ENCODE measurements at regions not wholly inside any gene's neighbourhood (a gene's known extent, or its start where the extent isn't known, plus 50 kb on each side); places are given as distances from the start of the nearest gene placed in this dataset.
A peak's percentile ranks its signal among the peaks of the same experiment; 100 is the strongest.

DNA sequence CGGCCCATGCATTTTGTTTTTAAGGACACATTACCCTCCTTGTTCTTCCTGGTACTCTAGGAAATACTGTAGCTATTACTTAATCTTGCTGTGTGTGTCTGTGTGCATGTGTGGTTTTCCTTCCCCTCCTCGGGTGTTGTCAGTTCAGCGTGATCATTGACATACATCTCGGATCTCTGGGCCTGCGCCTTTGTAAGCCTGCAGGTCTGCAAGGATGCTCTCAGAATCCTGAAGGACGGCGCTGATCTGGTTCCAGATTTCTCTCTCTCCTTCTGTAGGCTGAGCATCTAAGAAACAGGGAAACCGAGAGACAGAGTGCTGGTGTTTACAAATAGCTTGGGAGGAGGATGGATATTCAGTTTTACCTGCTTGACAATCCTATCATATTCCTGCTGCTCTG lies 100.2 kb downstream of the CYRIA start:
- TF ChIP-seq, protein P1, sequence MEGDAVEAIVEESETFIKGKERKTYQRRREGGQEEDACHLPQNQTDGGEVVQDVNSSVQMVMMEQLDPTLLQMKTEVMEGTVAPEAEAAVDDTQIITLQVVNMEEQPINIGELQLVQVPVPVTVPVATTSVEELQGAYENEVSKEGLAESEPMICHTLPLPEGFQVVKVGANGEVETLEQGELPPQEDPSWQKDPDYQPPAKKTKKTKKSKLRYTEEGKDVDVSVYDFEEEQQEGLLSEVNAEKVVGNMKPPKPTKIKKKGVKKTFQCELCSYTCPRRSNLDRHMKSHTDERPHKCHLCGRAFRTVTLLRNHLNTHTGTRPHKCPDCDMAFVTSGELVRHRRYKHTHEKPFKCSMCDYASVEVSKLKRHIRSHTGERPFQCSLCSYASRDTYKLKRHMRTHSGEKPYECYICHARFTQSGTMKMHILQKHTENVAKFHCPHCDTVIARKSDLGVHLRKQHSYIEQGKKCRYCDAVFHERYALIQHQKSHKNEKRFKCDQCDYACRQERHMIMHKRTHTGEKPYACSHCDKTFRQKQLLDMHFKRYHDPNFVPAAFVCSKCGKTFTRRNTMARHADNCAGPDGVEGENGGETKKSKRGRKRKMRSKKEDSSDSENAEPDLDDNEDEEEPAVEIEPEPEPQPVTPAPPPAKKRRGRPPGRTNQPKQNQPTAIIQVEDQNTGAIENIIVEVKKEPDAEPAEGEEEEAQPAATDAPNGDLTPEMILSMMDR (IDR thresholded peaks at IDR 0.05; ENCODE audit: low read depth, low read length): no peak
- DNase-seq (ENCODE audit: extremely low read depth, low read depth): no peak

DNA sequence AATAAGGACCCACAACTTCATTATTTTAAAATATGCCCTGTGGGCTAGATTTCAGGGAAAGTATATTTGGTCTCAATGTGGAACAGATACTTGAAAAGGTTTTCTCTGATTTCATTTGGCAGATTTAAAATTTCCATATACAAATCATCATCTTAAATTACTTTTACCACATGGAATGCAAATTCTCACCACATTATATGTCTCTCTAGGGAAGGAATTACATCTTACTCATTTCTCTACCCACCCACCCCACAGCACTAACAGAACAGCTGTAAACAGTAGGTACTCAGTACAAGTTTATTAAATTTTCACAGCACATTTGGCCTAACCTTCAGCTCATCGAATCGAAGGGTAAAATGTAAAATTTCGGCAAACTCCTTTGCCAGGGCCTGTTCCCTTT lies 104.0 kb downstream of the CYRIA start:
- DNase-seq (ENCODE audit: extremely low read depth, low read depth): no peak
- TF ChIP-seq, protein P1 (IDR thresholded peaks at IDR 0.05; ENCODE audit: low read depth, low read length): no peak

DNA sequence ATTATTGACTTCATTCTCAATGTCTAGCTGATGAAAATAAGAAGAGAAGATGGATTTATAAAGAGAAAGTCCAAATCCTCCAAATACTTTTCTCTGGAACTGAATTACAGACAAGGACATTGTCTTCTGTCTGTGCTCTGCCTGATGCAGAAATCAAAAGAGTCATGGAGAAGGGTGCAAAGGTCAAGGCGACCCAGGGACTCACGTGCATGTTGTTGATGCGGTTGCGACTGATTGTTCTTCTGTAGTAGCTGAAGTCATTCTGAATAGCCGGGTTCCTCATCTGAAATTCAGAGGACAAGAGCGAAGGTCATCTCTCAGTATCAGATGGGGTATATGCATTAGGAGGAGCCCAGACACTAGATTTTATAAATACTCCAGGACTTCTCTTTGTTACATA lies 104.4 kb downstream of the CYRIA start:
- DNase-seq (ENCODE audit: extremely low read depth, low read depth): no peak
- TF ChIP-seq, protein P1 (IDR thresholded peaks at IDR 0.05; ENCODE audit: low read depth, low read length): no peak

DNA sequence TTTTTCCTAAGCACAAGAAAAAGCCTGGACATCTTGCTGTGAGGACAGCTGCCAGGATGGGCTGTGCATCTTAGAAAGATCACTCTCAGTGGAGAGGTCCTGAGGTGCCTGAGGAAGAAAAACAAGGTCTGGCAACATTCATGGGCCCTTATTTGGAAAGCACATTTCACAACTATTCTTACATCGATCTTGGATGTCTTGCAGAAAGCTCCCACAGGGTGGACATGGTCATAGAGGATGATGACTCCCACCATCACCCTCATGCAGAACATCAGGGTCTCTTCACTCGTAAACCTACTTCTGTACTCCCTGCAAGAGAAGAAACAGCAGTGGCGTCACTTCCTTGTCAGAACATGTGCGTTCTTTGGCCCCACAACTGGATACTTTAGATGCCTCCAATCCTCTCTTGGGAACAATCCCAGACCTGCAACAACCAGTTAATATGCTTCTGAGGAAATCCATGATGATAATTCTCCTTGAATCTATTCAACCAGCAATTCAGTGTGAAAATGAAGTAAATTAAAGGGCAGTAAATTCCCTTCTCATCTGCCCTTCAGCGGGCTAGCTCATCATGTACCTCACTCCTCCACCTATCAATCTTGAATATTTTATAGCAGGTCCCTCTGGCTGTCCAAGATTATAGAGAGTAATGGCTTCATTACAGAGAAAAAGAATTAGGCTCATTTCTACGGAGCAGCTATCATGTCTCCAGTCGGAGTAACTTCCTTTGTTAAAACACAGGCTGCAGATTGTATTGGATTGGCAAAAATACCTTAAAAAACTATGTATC lies 106.2 kb downstream of the CYRIA start:
- DNase-seq (ENCODE audit: extremely low read depth, low read depth): no peak
- TF ChIP-seq, protein P1 (IDR thresholded peaks at IDR 0.05; ENCODE audit: low read depth, low read length): no peak

DNA sequence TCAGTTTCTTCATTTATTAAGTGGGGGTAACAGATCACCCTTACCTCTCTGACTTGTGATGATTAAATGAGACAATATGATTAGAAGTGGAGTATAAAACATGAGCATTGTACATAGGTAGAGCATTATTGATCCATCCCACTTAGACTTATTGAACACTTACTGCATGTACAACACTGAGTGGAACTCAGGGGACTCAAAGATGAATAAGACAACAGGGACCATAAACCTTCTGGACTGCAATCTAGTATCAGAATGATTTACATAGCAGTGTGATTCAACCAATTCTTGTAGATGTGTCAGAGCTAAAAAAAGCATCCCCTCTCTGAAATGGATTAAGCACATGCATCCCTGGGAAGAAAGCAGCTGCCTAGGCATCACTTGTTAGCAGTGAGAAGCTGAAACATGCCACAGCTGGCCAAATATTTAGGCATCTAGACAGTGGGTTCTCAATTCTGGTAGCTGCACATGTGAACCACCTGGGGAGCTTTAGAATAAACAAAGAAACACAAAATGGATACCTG lies 111.5 kb downstream of the CYRIA start:
- no peak for DNase-seq (ENCODE audit: extremely low read depth, low read depth)
- TF ChIP-seq, protein P1 (IDR thresholded peaks at IDR 0.05; ENCODE audit: low read depth, low read length): no peak

DNA sequence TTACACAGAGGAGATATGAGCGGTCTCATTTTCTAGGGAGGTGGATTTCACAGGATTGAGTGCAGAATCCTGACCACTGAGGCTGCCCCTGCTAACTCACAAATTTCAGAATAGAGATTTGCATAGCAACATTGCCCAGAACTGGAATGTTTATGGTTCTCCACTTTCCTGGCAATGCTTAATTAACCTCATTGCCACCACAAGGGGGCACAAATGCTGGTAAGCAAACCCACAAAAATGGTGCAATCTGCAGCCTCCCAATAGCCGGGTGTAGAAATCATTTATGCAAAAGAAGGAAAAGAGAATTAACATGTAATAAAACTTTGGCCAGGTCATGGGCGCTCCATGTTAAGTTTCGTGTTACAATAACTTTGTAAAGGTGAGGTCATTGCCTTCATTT lies 112.4 kb downstream of the CYRIA start:
- TF ChIP-seq, protein P1 (IDR thresholded peaks at IDR 0.05; ENCODE audit: low read depth, low read length): peak; percentile 36
- no peak for DNase-seq (ENCODE audit: extremely low read depth, low read depth)

DNA sequence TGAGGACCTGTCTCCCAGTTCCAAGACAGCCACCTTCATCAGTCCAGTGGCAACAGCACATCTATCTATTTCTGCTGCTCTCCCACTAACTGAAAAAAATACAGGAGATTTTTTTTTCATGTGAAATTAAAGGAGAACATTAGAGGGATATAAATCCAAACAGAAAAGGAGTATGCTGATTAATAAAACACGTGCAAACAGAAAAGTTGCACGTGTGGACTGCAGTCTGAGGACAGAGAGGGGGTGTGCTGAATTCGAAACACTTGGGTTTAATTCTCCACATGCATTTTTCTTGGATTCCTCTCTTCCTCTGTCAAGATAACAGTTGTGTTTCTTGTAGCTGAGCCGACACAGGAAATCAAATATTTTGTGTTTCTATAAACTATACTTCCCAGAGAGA lies 113.4 kb downstream of the CYRIA start:
- DNase-seq (ENCODE audit: extremely low read depth, low read depth): no peak
- TF ChIP-seq, protein P1 (IDR thresholded peaks at IDR 0.05; ENCODE audit: low read depth, low read length): no peak
